ENCODE measurements at regions not wholly inside any gene's neighbourhood (a gene's known extent, or its start where the extent isn't known, plus 50 kb on each side); places are given as distances from the start of the nearest gene placed in this dataset.
"Not testable (repeated sequence)": the region's sequence is repeated elsewhere in the genome, so short reads cannot be mapped to it uniquely, and the experiment has no call there.

- FAIRE-seq; DNase-seq (ENCODE audit: insufficient read length, low spot score): not testable (repeated sequence)
Measured at GRCh38 chr16:88232401-88233258, 150.1 kb upstream of the ZNF469 start.

DNA sequence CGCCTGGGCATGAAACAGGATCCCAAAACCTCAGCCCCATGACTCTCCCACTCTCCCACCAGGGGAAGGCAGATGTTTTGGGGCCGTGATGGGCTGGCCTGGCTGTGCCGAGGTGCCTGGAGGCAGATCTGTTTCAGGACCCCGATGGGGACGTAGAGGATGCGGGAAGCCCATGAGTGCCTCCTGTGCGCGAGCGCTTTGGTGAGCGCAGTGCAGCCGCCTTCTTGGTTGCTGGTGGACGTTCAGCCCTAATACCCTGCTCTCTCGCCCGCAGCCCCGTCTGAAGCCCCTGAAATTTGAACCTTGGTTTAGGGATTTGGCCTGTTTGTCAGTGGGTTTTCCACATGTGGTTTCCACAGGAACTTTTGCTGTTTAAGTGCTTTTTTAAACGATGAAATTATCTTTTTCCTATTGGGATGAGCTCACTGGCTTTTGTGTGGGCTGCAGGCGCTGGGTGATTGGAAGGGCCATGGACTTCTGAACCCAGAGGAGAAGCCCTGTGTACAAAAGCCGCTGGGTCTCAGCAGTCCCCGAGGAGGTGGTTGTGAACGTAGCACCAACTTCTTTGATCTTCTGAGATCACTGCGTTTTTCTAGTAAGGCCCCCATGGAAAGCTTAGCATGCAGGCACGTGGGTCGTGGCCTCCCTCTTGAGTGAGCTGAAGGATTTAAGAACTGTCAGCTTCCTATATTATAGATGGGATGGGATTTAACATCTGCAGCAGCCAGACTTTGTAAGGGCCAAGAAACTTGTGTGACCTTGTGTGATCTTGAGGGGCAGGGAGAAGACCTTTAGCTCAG, 148.9 kb upstream of the ZNF469 start:
- FAIRE-seq; DNase-seq (ENCODE audit: insufficient read length, low spot score): not testable (repeated sequence)

DNA sequence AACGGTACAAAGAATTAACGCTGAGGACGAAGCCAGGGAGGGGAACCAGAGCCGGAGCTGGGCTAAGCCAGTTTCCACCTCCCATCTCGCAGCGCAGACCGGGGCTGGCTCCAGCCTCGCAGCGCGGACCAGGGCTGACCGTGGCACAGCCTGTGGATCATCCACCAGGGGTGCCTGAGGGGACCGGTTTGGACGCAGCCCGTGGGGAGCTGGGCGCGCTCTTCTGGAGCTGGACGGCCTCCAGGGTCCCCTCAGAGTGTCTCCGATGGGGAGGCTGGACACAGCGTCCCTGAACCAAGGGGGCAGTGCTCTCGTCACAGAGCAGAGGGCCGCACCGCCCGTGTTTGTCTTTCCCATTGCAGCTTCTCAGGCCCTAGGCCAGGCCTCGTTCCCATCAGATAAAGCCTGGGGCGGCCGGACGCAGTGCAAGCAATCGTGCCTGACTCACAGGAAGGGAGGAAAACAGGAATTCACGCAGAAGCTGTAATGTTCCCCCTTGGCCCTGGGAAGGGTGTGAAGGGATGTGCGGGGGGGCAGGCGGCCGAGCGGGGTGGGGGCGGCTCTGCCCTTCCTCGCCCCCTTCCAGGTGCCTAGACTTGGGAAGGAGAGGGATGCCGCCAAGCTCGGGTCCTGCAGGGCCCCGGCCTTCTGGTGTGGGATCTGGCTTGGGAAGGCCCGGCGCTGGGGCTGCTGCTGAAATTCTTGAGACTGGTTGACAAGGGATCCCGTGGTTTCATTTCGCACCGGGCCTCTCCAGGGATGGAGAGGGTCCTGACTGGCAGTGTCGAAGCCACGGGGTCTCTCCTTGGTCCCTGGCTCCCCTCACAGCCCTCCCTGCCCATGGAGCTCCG, 148.1 kb upstream of the ZNF469 start:
- not testable (repeated sequence) for DNase-seq (ENCODE audit: insufficient read length, low spot score)
- peak; percentile 11 for FAIRE-seq

DNA sequence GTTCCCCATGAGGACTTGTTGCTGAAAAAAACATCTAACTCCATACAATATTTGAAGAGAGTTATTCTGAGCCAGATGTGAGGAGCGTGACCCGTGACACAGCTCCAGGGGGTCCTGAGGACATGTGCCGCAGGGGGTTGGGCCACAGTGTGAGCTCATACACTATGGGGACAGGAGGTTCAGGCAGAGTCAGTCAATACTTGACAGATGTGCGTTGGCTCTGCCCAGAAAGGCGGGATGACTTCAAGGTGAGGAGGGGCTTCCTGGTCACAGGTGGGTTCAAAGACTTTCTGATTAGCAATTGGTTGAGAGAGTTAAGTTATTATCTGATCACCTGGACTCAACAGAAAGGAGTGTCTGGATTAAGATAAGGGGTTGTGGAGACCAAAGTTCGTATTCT, 147.1 kb upstream of the ZNF469 start:
- not testable (repeated sequence) for DNase-seq (ENCODE audit: insufficient read length, low spot score); FAIRE-seq

GRCh38 chr16:88236229-88236628, 146.5 kb upstream of the ZNF469 start:
- not testable (repeated sequence) for DNase-seq (ENCODE audit: insufficient read length, low spot score); FAIRE-seq

- not testable (repeated sequence) for DNase-seq (ENCODE audit: insufficient read length, low spot score); FAIRE-seq
Measured at GRCh38 chr16:88237314-88237713, 145.4 kb upstream of the ZNF469 start.

- DNase-seq (ENCODE audit: insufficient read length, low spot score); FAIRE-seq: not testable (repeated sequence)
Measured at GRCh38 chr16:88237761-88238415, 144.9 kb upstream of the ZNF469 start.

DNA sequence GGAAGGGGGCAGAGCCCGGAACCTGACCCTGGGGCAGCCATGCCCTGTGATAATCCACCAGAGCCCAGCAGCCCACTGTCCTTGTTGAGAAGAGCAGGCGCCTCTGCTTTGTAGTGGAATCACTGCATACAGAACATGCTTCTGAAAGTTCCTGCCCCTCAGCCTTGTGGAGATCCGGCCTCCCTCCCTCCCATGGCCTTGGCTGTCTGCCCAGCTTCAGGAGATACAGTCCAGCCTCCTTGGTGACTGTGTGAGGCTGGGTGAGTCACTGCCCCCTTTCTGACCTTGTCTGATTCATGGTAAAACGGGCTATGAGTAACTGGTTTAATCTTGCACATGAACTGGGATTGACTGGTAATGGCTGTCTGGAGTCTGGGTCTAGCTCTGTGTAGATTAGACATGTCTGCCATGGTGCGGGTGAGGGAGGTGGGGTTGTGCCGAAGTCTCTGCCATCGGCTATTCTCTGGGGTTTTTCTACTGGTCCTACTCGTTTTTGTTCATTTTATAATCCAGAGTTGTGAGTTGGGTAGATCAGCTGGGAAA, 144.0 kb upstream of the ZNF469 start:
- FAIRE-seq (peak; percentile 74), DNase-seq (ENCODE audit: insufficient read length, low spot score) (peak; percentile 66)

DNA sequence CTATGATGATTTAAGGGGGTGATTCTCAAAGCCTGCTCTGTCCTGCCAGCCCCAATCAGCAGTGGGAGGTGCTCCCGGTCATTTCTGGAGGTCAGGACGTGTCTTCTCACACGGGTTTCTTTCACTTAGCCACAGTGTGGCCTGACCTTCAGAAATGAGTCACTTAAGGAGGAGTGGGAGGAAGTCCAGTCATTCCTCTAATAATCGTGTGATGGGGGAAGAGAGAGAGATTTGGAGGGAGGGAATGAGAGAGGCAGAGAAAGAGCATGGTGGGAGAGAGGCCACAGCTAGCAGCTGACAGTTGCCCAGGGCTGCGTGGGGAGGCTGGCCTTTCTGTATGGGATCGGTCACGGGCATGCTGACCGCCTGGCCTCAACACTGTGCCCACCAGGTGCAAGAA, 142.6 kb upstream of the ZNF469 start:
- peak; percentile 23 for DNase-seq (ENCODE audit: insufficient read length, low spot score)
- not testable (repeated sequence) for FAIRE-seq

DNA sequence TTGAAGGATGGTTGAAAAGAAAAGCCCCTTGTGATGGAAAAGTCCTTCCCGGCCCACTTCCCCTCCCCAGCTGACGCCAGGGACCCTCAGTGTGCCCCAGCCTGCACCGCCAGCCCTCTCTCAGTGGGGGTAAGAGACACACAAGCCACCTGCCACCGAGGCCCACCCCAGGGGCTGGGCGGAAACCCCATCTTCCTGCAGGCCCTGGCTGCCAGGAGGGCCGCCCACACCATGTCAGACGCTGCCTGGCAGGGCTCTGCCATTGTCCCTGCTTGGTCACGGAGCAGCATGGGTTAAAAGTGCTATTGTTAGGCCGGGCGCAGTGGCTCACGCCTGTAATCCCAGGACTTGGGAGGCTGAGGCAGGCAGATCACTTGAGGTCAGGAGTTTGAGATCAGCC, 142.0 kb upstream of the ZNF469 start:
- not testable (repeated sequence) for FAIRE-seq; DNase-seq (ENCODE audit: insufficient read length, low spot score)

DNA sequence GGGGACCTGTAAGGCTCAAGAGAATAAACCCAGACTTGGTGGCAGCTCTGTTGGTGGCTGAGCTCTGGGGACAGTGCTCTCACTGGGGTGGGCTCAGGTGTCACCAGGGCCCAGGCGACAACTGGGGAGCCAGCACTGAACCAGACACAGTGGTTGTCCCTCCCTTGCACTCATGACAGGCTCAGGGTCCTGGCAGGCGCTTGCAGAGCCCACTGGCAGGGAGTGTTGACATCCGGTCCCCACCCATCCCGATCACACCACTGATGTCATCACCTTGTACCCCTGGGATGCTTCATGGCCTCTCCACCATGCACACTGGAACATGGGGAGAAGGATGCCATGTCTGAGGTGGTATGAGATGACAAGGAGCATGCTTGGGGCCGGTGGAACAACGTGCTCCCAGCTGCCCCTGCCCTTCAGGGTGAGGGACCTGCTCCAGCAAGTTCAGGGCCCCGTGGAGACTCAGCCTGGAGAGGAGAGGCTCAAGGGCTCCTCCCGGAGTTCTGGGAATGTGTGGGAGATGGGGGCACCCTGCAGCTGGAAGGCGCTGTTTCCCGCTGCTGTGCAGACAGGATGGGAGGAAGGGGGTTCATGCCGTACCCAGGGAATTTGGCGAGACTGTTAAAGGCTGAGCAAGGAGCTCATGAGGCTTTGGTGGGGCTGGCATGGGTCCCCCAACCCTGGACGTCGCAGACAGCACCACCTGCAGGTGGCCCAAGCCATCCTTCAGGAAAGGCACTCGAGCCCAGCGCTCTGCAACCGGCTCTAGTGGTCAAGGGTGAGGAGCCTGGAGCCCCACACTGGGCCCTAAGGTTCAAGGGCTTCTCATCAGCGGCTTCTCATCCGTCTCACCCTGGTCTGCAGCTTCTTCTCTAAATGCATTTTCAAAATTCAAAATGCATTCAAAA, 141.1 kb upstream of the ZNF469 start:
- not testable (repeated sequence) for FAIRE-seq; DNase-seq (ENCODE audit: insufficient read length, low spot score)

GRCh38 chr16:88242312-88243295, 140.2 kb upstream of the ZNF469 start:
- not testable (repeated sequence) for FAIRE-seq
- DNase-seq (ENCODE audit: insufficient read length, low spot score), result peak; percentile 40

DNA sequence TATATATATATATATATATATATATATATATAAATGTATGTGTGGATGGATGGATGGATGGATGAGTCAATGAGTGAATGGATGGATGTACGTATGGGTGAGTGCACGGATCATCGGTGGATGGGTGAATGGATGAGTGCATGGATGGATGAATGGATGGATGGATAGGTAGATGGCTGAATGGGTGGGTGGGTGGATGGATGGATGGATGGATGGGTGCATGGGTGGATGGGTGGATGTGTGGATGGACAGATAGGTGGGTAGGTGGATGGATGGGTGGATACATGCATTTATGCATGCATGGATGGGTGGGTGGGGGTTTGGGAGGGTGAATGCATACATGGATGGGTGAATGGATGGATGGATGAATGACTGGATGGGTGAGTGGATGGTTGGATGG, 138.8 kb upstream of the ZNF469 start:
- FAIRE-seq; DNase-seq (ENCODE audit: insufficient read length, low spot score): not testable (repeated sequence)

GRCh38 chr16:88245241-88246081, 137.3 kb upstream of the ZNF469 start:
- FAIRE-seq, result not testable (repeated sequence)
- DNase-seq (ENCODE audit: insufficient read length, low spot score), result peak; percentile 59

DNA sequence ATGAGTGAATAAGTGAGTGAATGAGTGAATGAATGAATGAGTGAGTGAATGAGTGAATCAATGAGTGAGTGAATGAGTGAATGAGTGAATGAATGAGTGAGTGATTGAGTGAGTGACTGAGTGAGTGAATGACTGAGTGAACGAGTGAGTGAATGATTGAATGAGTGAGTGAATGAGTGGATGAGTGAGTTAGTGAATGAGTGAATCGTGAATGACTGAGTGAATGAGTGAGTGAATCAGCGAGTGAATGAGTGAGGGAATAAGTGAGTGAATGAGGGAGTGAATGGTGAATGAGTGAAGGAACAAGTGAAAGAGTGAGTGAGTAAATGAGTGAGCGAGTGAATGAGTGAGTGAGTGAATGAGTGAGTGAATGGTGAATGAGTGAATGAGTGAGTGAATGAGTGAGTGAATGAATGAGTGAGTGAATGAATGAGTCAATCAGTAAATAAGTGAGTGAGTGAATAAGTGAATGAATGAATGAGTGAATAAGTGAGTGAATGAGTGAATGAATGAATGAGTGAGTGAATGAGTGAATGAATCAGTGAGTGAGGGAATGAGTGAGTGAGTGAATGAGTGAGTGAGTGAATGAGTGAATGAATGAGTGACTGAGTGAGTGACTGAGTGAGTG, 135.7 kb upstream of the ZNF469 start:
- FAIRE-seq; DNase-seq (ENCODE audit: insufficient read length, low spot score): not testable (repeated sequence)

DNA sequence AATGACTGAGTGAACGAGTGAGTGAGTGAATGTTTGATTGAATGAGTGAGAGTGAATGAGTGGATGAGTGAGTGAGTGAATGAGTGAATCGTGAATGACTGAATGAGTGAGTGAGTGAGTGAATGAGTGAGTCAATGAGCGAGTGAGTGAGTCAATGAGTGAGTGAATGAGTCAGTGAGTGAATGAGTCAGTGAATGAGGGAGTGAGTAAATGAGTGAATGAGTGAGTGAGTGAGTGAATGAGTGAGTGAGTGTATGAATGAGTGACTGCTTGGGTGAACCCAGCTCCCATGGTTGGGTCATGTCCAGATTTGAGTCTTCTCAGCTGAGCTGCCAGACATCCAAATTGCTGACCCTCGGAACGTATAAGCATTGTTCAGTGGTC, 135.2 kb upstream of the ZNF469 start:
- not testable (repeated sequence) for FAIRE-seq; DNase-seq (ENCODE audit: insufficient read length, low spot score)

All from H54 (cell line).